HG02571 (cell line): ENCODE measurements at regions not wholly inside any gene's neighbourhood (a gene's known extent, or its start where the extent isn't known, plus 50 kb on each side); places are given as distances from the start of the nearest gene placed in this dataset.

Experiments used
- ATAC-seq: cut with Tn5 transposase; IDR thresholded peaks from one replicate; pipeline ENCODE4 v1.9.1; 2021; ENCODE audit warnings: mild to moderate bottlenecking, moderate library complexity; ENCODE audit not compliant: unreplicated experiment

GRCh38 chr11:109553284-109553683 lies 131.3 kb downstream of the C11orf87 start:
- no peak for ATAC-seq

GRCh38 chr11:109554951-109555350 lies 133.0 kb downstream of the C11orf87 start:
- ATAC-seq, result no peak

GRCh38 chr11:109564241-109564640 lies 142.3 kb downstream of the C11orf87 start:
- ATAC-seq, result no peak

- ATAC-seq, result no peak
Observed at GRCh38 chr11:109582470-109582869, 160.5 kb downstream of the C11orf87 start.

GRCh38 chr11:109584001-109584972 lies 162.3 kb downstream of the C11orf87 start:
- ATAC-seq, result no peak

- ATAC-seq, result no peak
Observed at GRCh38 chr11:109586789-109587188, 164.8 kb downstream of the C11orf87 start.

GRCh38 chr11:109590782-109591181 lies 168.8 kb downstream of the C11orf87 start:
- no peak for ATAC-seq

- no peak for ATAC-seq
Observed at GRCh38 chr11:109597336-109597735, 175.3 kb downstream of the C11orf87 start.

- ATAC-seq, result no peak
Observed at GRCh38 chr11:109604481-109605400, 182.8 kb downstream of the C11orf87 start.

- no peak for ATAC-seq
Observed at GRCh38 chr11:109606256-109606655, 184.3 kb downstream of the C11orf87 start.

GRCh38 chr11:109609454-109610185 lies 187.6 kb downstream of the C11orf87 start:
- no peak for ATAC-seq

- no peak for ATAC-seq
Observed at GRCh38 chr11:109612496-109612895, 190.5 kb downstream of the C11orf87 start.

GRCh38 chr11:109619498-109619897 lies 197.5 kb downstream of the C11orf87 start:
- no peak for ATAC-seq

- no peak for ATAC-seq
Observed at GRCh38 chr11:109629734-109630133, 207.7 kb downstream of the C11orf87 start.

GRCh38 chr11:109641549-109641948 lies 219.6 kb downstream of the C11orf87 start:
- ATAC-seq, result no peak

GRCh38 chr11:109644152-109644551 lies 222.2 kb downstream of the C11orf87 start:
- ATAC-seq, result no peak

- ATAC-seq, result no peak
Observed at GRCh38 chr11:109648804-109649203, 226.8 kb downstream of the C11orf87 start.

GRCh38 chr11:109654091-109654490 lies 232.1 kb downstream of the C11orf87 start:
- no peak for ATAC-seq

- no peak for ATAC-seq
Observed at GRCh38 chr11:109658190-109658589, 236.2 kb downstream of the C11orf87 start.

- ATAC-seq, result no peak
Observed at GRCh38 chr11:109667719-109668118, 245.7 kb downstream of the C11orf87 start.
